Renal pelvis (tissue), 1 donor: ENCODE measurements at regions not wholly inside any gene's neighbourhood (a gene's known extent, or its start where the extent isn't known, plus 50 kb on each side); places are given as distances from the start of the nearest gene placed in this dataset.

ENCODE experiments used
- DNase-seq: peaks from one replicate; pipeline ENCODE4 v3.0.0-alpha.2; 2013

GRCh38 chr6:167755461-167755860, 71.2 kb upstream of the AFDN start:
- no peak for DNase-seq

DNA sequence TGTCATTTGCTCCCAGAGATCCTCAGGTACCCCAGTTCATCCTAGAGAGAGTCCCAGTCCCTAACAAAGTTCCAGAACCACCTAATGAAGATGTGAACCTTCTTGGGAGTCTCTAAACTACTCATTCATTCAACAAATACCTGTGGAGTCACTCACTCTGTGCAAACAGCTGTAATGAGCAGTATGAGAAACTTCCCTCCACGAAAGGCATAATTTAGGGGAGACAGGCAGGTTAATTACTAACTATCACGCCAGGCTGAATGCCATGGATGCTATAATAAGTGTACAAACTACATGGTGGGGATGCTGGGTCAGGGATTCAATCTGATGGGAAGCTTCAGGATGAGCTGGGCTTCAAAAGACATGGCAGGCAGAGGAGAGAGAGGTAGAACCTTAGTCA, 70.1 kb upstream of the AFDN start:
- no peak for DNase-seq

DNA sequence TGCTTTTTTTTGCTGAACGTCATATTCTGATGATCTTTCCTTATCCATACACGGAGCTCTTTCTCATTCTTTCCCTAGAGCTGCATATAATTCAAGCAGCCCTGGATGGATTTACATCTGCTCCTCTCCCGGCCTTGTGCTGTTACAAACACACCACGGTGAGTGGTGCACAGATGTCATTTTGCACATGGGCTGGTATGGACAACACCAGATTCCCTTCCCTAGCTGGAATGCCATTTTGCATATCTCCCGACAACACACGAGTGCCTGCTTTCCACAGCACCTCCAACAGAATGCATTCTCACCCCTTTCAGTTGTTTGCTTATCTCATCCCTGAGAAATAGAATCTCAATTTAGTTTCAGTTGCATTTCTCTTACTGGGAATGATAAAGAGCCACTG, 69.5 kb upstream of the AFDN start:
- DNase-seq = no peak

- no peak for DNase-seq
Observed at GRCh38 chr6:167757821-167758220, 68.9 kb upstream of the AFDN start.

GRCh38 chr6:167758309-167759023, 68.2 kb upstream of the AFDN start:
- DNase-seq = no peak

- DNase-seq = no peak
Observed at GRCh38 chr6:167759206-167759605, 67.5 kb upstream of the AFDN start.

- DNase-seq = no peak
Observed at GRCh38 chr6:167759912-167760311, 66.8 kb upstream of the AFDN start.

GRCh38 chr6:167760979-167761793, 65.5 kb upstream of the AFDN start:
- no peak for DNase-seq

DNA sequence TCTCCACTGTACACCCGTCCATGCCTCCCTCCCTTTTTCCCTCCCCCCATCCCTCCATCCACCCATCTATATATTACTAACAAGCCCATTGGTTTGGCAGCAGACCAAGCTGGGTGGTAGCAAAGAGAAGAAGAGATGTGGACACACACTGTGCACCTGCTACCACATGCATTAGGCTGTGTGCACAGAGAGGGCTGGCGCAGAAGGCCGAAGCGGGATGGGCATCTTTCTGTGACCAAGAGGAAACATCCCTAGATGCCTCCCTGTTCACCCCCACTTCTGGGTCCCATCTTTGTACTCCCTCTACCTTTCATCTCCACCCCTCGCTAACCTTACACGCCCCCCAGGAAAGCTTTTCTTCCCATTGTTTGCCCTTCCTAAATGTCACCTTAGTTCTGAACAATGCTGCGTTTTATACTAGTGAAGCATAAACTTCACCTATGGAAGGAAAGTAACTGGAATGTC, 64.9 kb upstream of the AFDN start:
- no peak for DNase-seq

DNA sequence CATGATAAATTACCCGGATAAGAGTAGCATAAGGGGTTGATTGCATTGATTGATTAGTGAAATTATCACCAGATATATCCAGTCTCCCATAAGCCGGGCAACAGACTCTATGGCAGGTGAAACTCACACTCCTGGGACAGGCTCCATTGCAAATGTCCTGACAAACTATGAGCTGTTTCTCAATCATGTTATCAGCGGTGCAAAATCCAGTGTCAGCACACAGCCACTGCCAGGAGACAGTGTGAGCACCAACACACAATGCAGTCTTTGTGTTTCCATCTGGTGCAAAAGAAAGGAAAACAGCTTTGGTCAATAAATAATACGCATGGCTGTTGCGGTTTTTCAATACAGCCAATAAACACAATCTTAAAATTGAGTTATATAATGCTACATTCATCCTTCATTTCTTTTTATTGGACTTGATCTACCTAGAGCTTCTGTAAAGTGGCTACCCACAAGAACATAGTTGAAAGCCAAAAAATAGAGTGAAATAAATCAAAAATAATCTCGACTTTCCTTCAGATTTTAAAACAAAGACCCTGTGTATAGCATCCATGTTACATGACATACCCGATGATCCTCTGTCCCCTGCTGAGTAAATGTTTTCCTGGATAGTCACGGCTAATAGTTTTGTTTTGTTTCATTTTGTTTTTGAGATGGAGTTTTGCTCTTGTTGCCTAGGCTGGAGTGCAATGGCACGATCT, 64.3 kb upstream of the AFDN start:
- DNase-seq = no peak

GRCh38 chr6:167763056-167763944, 63.4 kb upstream of the AFDN start:
- no peak for DNase-seq

DNA sequence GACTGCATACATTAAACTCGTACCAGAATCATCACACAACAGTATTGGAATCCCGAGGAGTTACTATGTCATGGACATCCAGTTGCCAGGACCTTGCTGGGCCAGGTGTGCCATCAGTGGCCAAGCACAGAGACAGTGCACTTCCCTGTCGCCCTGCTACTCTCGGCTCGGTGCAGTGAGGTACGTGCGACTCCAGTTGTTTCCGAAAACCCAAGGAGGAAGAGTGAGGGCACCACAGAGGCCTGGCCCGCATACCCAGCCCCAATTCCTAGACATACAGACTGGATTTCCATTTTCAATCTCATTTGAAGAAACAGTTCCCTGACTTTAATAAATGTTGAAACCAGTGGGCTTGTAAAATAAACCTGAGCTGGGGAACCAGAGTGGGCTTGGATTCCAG, 62.5 kb upstream of the AFDN start:
- no peak for DNase-seq

DNA sequence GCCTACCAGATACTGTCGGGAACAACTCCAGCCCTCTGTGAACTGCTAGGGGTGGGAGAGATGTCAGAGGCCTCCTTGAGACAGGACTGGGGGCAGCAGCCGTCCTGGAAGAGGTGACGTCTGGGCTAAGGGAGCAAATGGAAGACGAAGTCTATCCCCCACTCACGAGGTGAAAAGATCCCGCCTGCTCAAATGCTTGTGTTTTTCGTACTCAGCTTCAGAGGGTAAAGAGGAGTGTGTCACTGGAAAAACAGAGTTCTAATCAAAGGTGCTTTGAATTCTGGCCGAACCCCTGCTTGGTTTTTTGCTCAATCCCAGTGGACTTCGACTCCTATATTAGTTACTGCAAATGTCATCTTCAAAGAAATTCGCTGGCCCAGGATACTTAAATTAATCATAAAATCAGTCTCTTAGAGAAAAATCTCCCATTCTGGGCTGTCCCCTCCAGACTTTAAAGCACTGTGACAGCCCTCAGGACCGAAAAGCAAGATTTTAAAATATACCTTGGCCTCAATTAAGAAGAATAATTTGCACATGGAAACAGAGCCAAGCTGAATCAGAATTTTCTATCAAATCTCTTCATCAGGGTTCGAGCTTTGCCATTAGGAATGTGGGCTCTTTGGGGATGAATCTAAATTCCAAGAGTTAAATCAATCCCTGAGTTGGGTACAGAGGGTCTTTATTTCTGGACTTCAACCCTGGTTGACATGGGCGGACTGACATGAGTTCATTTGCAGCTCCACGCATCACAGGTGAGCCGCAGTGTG, 61.8 kb upstream of the AFDN start:
- DNase-seq = no peak

- no peak for DNase-seq
Observed at GRCh38 chr6:167766986-167767714, 59.6 kb upstream of the AFDN start.

GRCh38 chr6:167767715-167768107, 59.0 kb upstream of the AFDN start:
- no peak for DNase-seq

- DNase-seq = no peak
Observed at GRCh38 chr6:167768471-167769215, 58.1 kb upstream of the AFDN start.

- no peak for DNase-seq
Observed at GRCh38 chr6:167769408-167770190, 57.1 kb upstream of the AFDN start.

- DNase-seq = no peak
Observed at GRCh38 chr6:167770291-167770955, 56.3 kb upstream of the AFDN start.
